CD14-positive monocyte (primary cell): ENCODE measurements at regions not wholly inside any gene's neighbourhood (a gene's known extent, or its start where the extent isn't known, plus 50 kb on each side); places are given as distances from the start of the nearest gene placed in this dataset.

ENCODE experiments used
- DNase-seq, 3 donors: peaks; one replicate each; pipeline ENCODE4 v3.0.0-alpha.2; 2011 to 2022
- H2AFZ ChIP-seq: 2 replicates; pipeline ENCODE4 v1.6.0; 2012; ENCODE audit warnings: mild to moderate bottlenecking, low read depth, low read length, inconsistent platforms; ENCODE audit not compliant: insufficient read depth, poor library complexity, severe bottlenecking
- H3K27ac ChIP-seq, 2 donors: 1 replicate in 1 of 2; 2 replicates in 1 of 2; pipeline ENCODE4 v1.5.1; 2012 to 2013; ENCODE audit warnings: low read length in 2 of 2, control low read depth in 1 of 2, inconsistent platforms in 1 of 2, low read depth in 1 of 2, mild to moderate bottlenecking in 1 of 2
- H3K27me3 ChIP-seq, 2 donors: one replicate each; pipeline versions ENCODE4 v1.6.0 to v1.6.1; 2011 to 2013; ENCODE audit warnings: low read length in 2 of 2; ENCODE audit not compliant: control insufficient read depth in 2 of 2, insufficient read depth in 2 of 2
- H3K36me3 ChIP-seq, 2 donors: replicated peaks in 1 of 2; 1 replicate in 1 of 2; 2 replicates in 1 of 2; pipeline versions ENCODE4 v1.5.1 to v1.6.1; 2012 to 2013; ENCODE audit warnings: low read length in 2 of 2, control low read depth in 1 of 2, inconsistent platforms in 1 of 2, mild to moderate bottlenecking in 1 of 2; ENCODE audit not compliant: insufficient read depth in 2 of 2, control insufficient read depth in 1 of 2
- H3K4me1 ChIP-seq, 2 donors: 1 replicate in 1 of 2; 2 replicates in 1 of 2; pipeline versions ENCODE4 v1.5.1 to v1.6.1; 2012 to 2013; ENCODE audit warnings: low read length in 2 of 2, control low read depth in 1 of 2, inconsistent platforms in 1 of 2, mild to moderate bottlenecking in 1 of 2, moderate library complexity in 1 of 2; ENCODE audit not compliant: insufficient read depth in 2 of 2, control insufficient read depth in 1 of 2
- H3K4me2 ChIP-seq: replicated peaks from 2 replicates; pipeline ENCODE3; 2012; ENCODE audit warnings: low read length, moderate library complexity, mild to moderate bottlenecking; ENCODE audit not compliant: poor library complexity, severe bottlenecking; ENCODE audit errors: extremely low read depth
- H3K4me3 ChIP-seq, 3 experiments: fragments of 200-600 bp in 1 of 3; sonication (generic) in 1 of 3; replicated peaks in 1 of 3; 1 replicate in 2 of 3; 2 replicates in 1 of 3; pipeline ENCODE4 v1.5.1; 2011 to 2013; ENCODE audit warnings: low read length in 3 of 3, mild to moderate bottlenecking in 3 of 3, control low read depth in 2 of 3, low read depth in 2 of 3, inconsistent platforms in 1 of 3, moderate library complexity in 1 of 3
- H3K79me2 ChIP-seq: 2 replicates; pipeline ENCODE4 v1.6.0; 2012; ENCODE audit warnings: mild to moderate bottlenecking, control low read depth, inconsistent platforms, low read length, moderate library complexity; ENCODE audit not compliant: insufficient read depth
- H3K9ac ChIP-seq: 2 replicates; pipeline ENCODE4 v1.6.0; 2017; ENCODE audit warnings: low read length, mild to moderate bottlenecking; ENCODE audit not compliant: insufficient read depth, poor library complexity, severe bottlenecking
- H3K9me3 ChIP-seq, 2 donors: replicated peaks in 1 of 2; 1 replicate in 1 of 2; 2 replicates in 1 of 2; pipeline versions ENCODE4 v1.5.1 to v1.6.1; 2012 to 2013; ENCODE audit warnings: low read length in 2 of 2, control low read depth in 1 of 2; ENCODE audit not compliant: control insufficient read depth in 1 of 2, insufficient read depth in 1 of 2
- H4K20me1 ChIP-seq: 2 replicates; pipeline ENCODE4 v1.6.0; 2012; ENCODE audit warnings: mild to moderate bottlenecking, low read length, control low read depth, moderate library complexity; ENCODE audit not compliant: insufficient read depth
- H3K27ac Mint-ChIP-seq, 7 donors: one replicate each; pipeline ENCODE4 v1.8.0; 2020; ENCODE audit warnings: mild to moderate bottlenecking in 7 of 7, mixed read lengths in 7 of 7, moderate library complexity in 6 of 7, inconsistent platforms in 2 of 7
- H3K27me3 Mint-ChIP-seq, 3 donors: one replicate each; pipeline ENCODE4 v1.8.0; 2021 to 2022; ENCODE audit warnings: low read depth in 3 of 3, mild to moderate bottlenecking in 3 of 3, mixed read lengths in 3 of 3, moderate library complexity in 3 of 3, inconsistent platforms in 1 of 3
- H3K36me3 Mint-ChIP-seq, 2 donors: one replicate each; pipeline ENCODE4 v1.8.0; 2020; ENCODE audit warnings: mixed read lengths in 2 of 2, inconsistent platforms in 1 of 2, mild to moderate bottlenecking in 1 of 2
- H3K4me1 Mint-ChIP-seq: one replicate; pipeline ENCODE4 v1.8.0; 2020; ENCODE audit warnings: mild to moderate bottlenecking, mixed read lengths
- H3K4me3 Mint-ChIP-seq, 2 donors: one replicate each; pipeline ENCODE4 v1.8.0; 2020; ENCODE audit warnings: mild to moderate bottlenecking in 2 of 2, mixed read lengths in 2 of 2, moderate library complexity in 1 of 2
- H3K9me3 Mint-ChIP-seq, 7 donors: one replicate each; pipeline ENCODE4 v1.8.0; 2020 to 2022; ENCODE audit warnings: mixed read lengths in 7 of 7, mild to moderate bottlenecking in 6 of 7, moderate library complexity in 6 of 7, inconsistent platforms in 2 of 7
- WGBS: methylation state at CpG from one replicate; pipeline ENCODE4 v1.1.5; 2013; ENCODE audit warnings: missing lambda C conversion rate; ENCODE audit not compliant: insufficient coverage; 5-methylcytosine and 5-hydroxymethylcytosine counted together
- intact Hi-C, 2 donors: fragments of 100-400 bp; cut with micrococcal nuclease; formaldehyde crosslinking; loops; one replicate each; pipeline versions ENCODE4 v1.15.0 to v1.15.1; 2023
- TF ChIP-seq, protein P1 (sequence below): fragments of 200-600 bp; IDR thresholded peaks from one replicate; pipeline ENCODE4 v1.8.0; 2022; ENCODE audit warnings: antibody characterized with exemption, mild to moderate bottlenecking

DNA sequence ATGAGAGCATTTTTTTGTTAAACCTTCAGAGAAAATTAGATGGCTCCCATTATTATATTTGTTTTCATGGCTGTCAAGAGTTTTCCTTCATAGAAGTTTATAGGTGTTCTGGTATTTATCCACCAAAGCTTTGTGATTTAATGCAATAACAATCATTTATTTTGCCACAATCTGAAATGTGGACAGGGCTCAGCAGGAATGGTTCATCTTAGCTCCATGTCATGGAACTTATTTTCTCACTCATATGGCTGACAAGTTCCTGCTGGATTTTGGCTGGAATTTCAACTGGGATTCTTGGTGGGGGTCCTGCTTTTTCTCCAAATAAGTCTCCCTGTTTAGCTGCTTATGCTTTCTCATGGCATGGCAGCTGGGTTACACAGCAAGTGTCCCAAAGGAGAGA, 876.7 kb downstream of the QKI start:
- Mint-ChIP-seq H3K36me3 (no peaks in the 10 kb centered on the region), H3K27me3 (peaks cover 0 to 3% (median 2%) of the 10 kb centered on the region in 3 donors), H3K4me3 (no peak overlapping the region), H3K4me1 (no peaks in the 10 kb centered on the region), H3K27ac (no peak overlapping the region), H3K9me3 (peaks cover 6 to 30% (median 14%) of the 10 kb centered on the region in 7 donors)
- no peaks in the 10 kb centered on the region for H4K20me1 ChIP-seq
- TF ChIP-seq, protein P1, sequence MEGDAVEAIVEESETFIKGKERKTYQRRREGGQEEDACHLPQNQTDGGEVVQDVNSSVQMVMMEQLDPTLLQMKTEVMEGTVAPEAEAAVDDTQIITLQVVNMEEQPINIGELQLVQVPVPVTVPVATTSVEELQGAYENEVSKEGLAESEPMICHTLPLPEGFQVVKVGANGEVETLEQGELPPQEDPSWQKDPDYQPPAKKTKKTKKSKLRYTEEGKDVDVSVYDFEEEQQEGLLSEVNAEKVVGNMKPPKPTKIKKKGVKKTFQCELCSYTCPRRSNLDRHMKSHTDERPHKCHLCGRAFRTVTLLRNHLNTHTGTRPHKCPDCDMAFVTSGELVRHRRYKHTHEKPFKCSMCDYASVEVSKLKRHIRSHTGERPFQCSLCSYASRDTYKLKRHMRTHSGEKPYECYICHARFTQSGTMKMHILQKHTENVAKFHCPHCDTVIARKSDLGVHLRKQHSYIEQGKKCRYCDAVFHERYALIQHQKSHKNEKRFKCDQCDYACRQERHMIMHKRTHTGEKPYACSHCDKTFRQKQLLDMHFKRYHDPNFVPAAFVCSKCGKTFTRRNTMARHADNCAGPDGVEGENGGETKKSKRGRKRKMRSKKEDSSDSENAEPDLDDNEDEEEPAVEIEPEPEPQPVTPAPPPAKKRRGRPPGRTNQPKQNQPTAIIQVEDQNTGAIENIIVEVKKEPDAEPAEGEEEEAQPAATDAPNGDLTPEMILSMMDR, result no peak
- no peaks in the 10 kb centered on the region for H3K36me3 ChIP-seq
- H3K27me3 ChIP-seq, result no peaks in the 10 kb centered on the region
- no peak overlapping the region for H3K9ac ChIP-seq
- H3K9me3 ChIP-seq, result peaks cover 30 to 39% of the 10 kb centered on the region in 2 donors
- no peak overlapping the region for H3K27ac ChIP-seq
- H3K79me2 ChIP-seq, result no peaks in the 10 kb centered on the region
- intact Hi-C loops, result no loop called here
- H3K4me1 ChIP-seq, result no peaks in the 10 kb centered on the region
- H3K4me2 ChIP-seq, result no peak overlapping the region
- H2AFZ ChIP-seq, result no peak overlapping the region
- DNase-seq, result no peak
- no peak overlapping the region for H3K4me3 ChIP-seq

DNA sequence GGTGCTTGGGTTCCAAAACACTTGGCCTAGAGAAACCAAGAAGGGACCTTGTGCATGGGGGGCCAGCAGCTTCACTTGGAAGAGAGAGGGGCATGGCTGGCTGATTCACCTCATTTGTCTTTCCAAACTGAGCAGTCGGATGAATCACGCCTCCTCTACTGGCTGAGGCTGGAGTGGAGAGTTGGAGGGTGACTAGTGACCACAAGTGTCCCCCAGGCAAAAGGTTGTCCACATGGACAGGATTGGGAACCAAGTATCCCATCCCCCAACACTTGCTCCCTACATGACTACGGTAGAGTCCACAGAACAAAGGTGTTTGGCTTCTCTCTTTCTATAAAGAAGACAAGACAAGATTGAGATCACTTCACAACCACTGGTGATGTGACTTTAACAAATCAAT, 875.6 kb downstream of the QKI start:
- H3K36me3 ChIP-seq, result no peaks in the 10 kb centered on the region
- no peaks in the 10 kb centered on the region for H3K79me2 ChIP-seq
- no peak for DNase-seq
- H3K4me1 Mint-ChIP-seq, result no peaks in the 10 kb centered on the region
- TF ChIP-seq, protein P1, result no peak
- no CpG with 5 or more reads among the region's 3 CpGs for WGBS
- H3K9me3 ChIP-seq, result peaks cover 30 to 40% of the 10 kb centered on the region in 2 donors
- no peak overlapping the region for H3K4me2 ChIP-seq
- no peak overlapping the region for H3K27ac ChIP-seq
- H3K4me3 Mint-ChIP-seq, result no peak overlapping the region
- no peak overlapping the region for H3K27ac Mint-ChIP-seq
- H3K4me1 ChIP-seq, result no peaks in the 10 kb centered on the region
- H3K9me3 Mint-ChIP-seq, result peaks cover 3 to 26% (median 12%) of the 10 kb centered on the region in 7 donors
- H4K20me1 ChIP-seq, result no peaks in the 10 kb centered on the region
- intact Hi-C loops, result no loop called here
- H2AFZ ChIP-seq, result no peak overlapping the region
- no peaks in the 10 kb centered on the region for H3K36me3 Mint-ChIP-seq
- H3K9ac ChIP-seq, result no peak overlapping the region
- H3K27me3 ChIP-seq, result no peaks in the 10 kb centered on the region
- H3K27me3 Mint-ChIP-seq, result peaks cover 0 to 3% (median 2%) of the 10 kb centered on the region in 3 donors
- no peak overlapping the region for H3K4me3 ChIP-seq
